RCC 7860 (cell line): ENCODE measurements at regions not wholly inside any gene's neighbourhood (a gene's known extent, or its start where the extent isn't known, plus 50 kb on each side); places are given as distances from the start of the nearest gene placed in this dataset.

ENCODE experiments used
- DNase-seq: peaks from one replicate; pipeline ENCODE4 v3.0.0-alpha.2; 2015; ENCODE audit warnings: low spot score
- FAIRE-seq: peaks from 2 replicates; lab custom pipeline; 2012; peaks lifted over from hg19 to GRCh38; lab: Jason Lieb, UNC

DNA sequence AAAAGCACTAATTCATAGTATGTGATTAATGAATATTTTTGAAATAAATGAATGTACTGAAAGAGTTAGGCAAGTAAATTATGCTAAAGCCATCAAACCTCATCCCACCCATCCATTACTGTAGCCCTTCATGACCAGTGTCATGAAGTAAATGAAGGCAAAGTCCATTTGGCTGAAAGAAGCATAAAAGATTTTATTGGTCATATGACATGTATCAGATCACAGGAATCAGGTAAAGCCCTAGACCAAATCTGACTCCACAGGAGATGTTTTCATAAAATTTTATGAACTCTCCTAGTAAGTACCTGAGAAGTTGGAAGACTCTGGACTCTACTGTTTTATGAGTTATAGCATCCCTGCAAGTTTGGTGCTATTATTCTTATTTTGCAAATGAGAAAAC lies 213.5 kb downstream of the TMEM114 start:
- no peak for DNase-seq
- FAIRE-seq = no peak

GRCh38 chr16:8376430-8376829 lies 213.9 kb downstream of the TMEM114 start:
- DNase-seq (no peak), FAIRE-seq (no peak)

DNA sequence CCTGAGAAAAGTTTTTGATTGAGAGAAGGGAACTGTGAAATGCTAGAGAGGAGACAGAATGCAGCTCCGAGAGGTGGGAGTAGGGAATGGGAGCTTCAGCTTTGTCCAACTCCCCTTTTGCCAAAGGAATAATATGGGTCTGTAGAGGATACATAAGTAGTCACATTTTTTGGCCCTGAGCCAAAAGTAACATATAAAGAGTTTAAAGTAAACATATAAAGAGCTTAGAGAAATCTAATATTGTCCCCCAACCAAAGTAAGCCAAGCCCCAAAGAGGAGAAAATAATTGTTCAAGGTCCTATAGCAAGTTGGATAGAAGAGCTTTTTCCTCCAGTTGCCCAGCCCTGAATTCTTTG lies 215.1 kb downstream of the TMEM114 start:
- FAIRE-seq = no peak
- no peak for DNase-seq

- no peak for FAIRE-seq
Observed at GRCh38 chr16:8374586-8375231, 215.6 kb downstream of the TMEM114 start.

GRCh38 chr16:8373676-8374431 lies 216.5 kb downstream of the TMEM114 start:
- no peak for DNase-seq
- FAIRE-seq = no peak

More at GRCh38 chr16:8374586-8375231, 215.6 kb downstream of the TMEM114 start:
- DNase-seq = no peak

DNA sequence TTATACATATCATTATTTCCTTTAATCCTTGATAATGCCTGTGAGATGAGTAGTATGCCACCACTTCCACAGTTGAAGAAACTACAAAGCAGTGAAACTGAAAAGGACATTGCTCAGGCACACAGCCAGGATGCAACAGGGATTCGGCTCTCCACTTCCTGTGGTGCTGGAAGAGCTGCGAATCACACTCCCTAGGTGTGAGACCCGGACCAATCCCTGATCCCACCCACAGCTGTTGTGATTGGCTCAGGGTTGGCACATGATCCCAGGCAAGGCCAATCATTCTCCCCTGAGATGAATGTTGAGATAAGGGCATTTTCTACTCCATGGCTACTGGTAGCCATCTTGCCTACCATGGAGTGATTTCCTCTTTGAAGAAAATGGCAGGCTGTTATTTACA lies 218.2 kb downstream of the TMEM114 start:
- FAIRE-seq (no peak), DNase-seq (no peak)

DNA sequence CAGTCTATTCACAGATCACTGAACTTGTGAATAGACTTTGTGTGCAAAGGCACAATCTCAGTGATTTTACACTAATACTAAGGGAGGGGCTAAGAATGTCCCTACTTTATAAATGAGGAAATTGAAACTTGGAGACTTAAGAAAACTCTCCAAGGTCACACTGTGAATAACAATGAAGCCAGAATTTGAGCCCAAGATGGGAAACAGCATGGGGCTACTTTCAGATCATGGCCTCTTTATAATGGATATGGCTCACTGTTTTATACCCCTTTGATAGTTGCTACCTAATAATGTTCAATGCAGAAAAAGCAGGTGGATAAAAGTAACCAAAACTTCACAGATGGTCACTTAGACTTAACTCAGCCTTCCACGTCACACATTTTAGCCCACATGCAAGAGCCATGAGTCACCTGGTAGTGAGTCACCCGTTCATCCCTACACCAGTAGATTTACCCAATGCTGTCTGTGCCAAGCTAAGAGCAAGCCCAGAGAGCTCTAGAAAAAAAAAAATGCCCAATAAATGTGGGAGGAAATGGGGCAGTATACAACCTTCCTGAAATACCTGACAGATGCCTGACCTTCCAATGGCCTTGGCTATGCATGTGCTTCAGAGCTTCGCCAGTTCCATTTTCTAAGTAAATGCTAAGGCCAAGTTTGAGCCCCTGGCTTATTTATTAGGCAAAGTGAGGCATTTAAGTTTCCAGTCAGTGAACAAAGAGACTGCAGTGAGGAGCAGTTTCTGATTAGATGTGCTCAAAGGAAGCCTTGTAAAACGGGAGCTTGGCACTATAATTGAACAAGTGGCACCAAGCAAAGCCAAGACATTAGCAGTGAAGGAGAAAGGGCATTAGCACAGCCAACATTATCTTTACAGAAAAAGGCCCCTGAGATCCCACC lies 219.7 kb downstream of the TMEM114 start:
- FAIRE-seq (no peak), DNase-seq (peak; percentile 56)

- FAIRE-seq (no peak), DNase-seq (no peak)
Observed at GRCh38 chr16:8358937-8359336, 231.4 kb downstream of the TMEM114 start.

DNA sequence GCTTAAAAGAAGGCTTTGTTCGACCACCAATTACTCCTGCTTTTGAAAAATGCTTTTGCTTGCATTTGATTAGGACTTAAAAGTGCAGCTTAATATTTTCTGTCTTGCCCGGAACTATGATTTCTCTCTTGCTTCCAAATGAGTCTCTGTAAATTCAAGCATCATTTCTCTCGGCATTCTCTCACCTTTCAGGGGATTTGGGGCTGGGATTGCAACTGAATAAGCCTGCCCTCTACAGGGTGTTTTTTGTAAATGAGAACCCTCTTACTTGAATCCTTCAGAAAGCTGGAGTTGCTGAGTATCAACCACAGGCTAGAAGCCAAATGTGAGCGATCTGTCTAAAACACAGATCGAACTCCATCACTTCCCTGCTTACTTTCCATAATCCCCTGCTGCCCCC lies 234.6 kb downstream of the TMEM114 start:
- FAIRE-seq (no peak), DNase-seq (no peak)

DNA sequence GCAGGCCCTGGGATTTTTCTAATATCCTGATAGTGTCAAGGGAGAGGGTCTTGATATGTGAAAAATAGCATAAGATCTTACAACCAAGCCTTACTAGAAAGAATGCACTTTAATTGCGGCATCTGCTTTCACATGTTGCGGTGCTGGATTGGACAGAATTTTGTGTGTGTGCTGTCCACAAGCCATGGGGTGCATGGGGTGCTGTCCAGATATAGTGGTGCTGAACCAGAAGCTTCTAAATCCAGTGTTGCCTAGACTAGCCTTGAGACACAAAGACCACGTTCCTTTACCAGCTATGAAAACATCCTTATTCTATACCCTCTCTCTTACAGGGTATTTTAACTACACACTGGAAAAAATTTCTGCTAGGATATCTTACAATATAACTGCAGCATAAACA lies 244.0 kb downstream of the TMEM114 start:
- no peak for DNase-seq
- no peak for FAIRE-seq

- FAIRE-seq (no peak), DNase-seq (no peak)
Observed at GRCh38 chr16:8342276-8342675, 248.0 kb downstream of the TMEM114 start.

DNA sequence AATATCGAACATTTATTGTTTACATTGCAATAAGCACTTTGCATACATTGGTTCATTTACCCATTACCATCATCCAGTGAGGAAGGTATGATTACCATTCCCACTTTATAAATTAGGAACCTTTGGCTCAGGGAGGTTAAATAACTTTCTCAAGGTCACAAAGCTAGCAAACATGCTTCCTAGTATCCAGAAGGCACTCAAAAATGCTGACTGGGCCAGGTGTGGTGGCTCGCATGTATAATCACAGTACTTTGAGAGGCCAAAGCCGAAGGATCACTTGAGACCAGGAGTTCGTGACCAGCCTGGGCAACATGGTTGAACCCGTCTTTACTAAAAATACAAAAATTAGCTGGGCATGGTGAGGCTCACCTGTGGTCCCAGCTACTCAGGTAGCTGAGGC lies 259.6 kb downstream of the TMEM114 start:
- FAIRE-seq (no peak), DNase-seq (no peak)

GRCh38 chr16:8326232-8326631 lies 264.1 kb downstream of the TMEM114 start:
- DNase-seq = no peak

DNA sequence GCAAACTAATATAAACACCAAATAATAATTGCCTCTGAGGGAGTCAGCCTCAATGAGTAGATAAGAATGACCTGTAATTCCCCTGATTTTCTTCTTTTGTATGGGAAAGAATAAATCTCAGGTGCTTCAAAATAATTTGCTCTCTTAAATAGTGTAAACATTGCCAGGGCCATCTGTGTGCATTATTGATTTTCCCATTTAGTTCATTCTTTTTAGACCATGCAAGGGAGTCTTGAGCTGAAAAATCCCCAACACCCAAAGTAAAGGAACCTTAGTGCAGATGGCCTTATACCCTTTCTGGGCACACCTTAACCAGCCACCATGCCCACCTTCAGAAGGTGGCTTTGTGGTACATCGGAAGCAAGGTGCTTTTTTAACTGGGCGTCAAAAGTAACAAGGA lies 267.2 kb downstream of the TMEM114 start:
- no peak for FAIRE-seq
- DNase-seq = no peak

More at GRCh38 chr16:8326232-8326631, 264.1 kb downstream of the TMEM114 start:
- no peak for FAIRE-seq

- FAIRE-seq = no peak
- DNase-seq = no peak
Observed at GRCh38 chr16:8320131-8320530, 270.2 kb downstream of the TMEM114 start.

GRCh38 chr16:8310816-8311215 lies 279.5 kb downstream of the TMEM114 start:
- no peak for DNase-seq
- no peak for FAIRE-seq

GRCh38 chr16:8310323-8310722 lies 280.0 kb downstream of the TMEM114 start:
- DNase-seq (no peak), FAIRE-seq (no peak)

DNA sequence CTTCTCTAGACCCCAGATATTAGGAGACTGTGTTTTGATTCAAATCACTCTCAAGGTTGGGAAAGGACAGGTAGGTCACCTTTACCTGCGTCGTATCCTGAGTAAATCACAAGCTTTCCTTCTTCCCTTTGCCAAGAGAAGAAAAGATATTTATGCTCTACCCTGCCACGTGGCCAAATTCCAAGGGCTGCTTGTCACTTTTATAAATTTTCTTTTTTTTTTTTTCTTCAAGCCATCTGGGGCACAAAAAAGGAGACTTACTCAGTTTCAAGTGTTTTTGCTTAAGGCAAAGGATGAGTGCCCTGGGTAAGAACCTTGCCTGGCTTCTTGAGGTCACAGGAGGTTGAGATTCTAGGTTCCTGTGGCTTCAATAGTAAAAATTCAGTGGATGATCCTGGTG lies 285.1 kb downstream of the TMEM114 start:
- no peak for FAIRE-seq
- DNase-seq = no peak

- DNase-seq (no peak), FAIRE-seq (no peak)
Observed at GRCh38 chr16:8299635-8300034, 290.7 kb downstream of the TMEM114 start.

GRCh38 chr16:8295513-8296237 lies 294.6 kb downstream of the TMEM114 start:
- FAIRE-seq = no peak
- no peak for DNase-seq

DNA sequence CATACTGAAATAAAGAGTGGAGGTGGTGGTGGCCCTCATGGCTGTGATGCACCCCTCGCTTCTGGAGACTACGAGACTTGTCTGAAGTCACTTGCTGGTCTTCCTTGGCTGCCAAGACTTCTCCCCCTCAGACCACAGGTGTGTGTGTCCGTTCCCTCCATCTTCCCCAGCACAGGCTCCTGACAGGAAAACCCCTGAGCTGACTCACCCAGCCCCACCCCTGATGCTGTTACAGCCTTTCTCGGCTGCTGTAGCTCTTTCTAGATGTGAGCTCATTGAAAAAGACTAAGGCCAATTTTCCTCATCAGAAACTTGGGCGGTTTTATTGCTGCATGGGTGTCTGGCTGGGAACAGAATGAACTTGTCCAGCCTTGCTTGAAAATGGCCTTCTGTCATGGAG lies 296.9 kb downstream of the TMEM114 start:
- FAIRE-seq = no peak
- DNase-seq = no peak
